NCI-H69 (cell line): ENCODE measurements at regions not wholly inside any gene's neighbourhood (a gene's known extent, or its start where the extent isn't known, plus 50 kb on each side); places are given as distances from the start of the nearest gene placed in this dataset.

Source experiments
- DNase-seq: peaks from one replicate; lab custom pipeline; 2025; lab: John Stamatoyannopoulos, UW

DNA sequence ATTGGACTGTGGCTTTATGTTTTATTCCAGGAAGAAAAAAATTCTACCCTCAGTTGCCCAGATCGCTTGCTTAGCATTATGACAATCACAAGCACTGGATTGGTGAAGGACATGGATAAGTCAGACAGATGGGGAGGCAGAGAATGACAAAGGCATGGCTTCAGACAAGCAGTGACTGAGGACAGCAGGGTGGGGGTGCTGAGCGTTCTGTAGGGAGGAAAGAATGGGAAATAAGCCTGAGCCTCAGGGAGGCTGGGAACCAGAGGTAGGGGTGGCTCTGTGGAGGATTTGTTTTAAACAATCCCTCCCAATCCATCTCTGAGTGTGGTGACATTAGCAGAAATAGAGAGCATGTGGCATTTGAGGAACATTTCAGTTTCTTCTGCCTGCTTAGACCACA is 896.9 kb downstream of the CCSER2 start:
- peak; percentile 13 for DNase-seq

DNA sequence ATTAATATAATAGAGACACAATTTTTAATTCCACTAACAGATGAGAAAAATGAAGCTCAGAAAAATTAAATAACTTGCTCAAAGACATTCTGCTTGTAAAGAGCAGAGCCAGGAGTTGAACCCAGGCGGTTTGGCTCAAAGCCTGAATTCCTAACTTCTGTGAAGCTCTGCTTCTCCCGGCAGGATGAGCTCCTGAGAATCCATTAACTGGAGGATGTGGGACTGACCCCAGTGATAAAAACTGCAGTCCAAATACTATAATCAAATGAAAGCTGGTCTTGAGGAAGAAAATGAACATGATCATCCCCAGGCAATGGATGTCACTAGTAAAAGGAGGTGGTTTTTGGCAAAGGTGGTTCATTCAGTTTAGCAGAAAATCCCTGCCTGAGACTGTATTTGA is 898.2 kb downstream of the CCSER2 start:
- DNase-seq: peak; percentile 15

DNA sequence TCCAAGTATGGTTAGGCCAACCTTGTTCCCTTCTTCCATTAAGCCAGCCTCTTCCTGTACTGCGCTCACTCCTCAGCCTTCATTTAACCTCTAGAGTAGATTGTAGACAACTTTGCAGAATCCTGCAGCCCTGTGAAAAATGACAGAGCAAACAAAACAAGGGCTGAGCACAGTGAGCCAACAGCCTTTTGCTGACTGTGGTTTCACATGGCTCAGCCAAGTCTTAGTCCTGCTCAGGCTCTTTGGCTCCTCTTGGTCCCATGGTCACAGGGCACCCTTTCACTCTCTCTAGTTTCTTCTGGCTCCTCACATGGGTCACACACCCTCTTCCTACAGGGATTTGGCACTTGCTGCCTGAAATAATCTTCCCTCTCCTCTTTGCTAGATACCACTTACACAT is 900.3 kb downstream of the CCSER2 start:
- no peak for DNase-seq

DNA sequence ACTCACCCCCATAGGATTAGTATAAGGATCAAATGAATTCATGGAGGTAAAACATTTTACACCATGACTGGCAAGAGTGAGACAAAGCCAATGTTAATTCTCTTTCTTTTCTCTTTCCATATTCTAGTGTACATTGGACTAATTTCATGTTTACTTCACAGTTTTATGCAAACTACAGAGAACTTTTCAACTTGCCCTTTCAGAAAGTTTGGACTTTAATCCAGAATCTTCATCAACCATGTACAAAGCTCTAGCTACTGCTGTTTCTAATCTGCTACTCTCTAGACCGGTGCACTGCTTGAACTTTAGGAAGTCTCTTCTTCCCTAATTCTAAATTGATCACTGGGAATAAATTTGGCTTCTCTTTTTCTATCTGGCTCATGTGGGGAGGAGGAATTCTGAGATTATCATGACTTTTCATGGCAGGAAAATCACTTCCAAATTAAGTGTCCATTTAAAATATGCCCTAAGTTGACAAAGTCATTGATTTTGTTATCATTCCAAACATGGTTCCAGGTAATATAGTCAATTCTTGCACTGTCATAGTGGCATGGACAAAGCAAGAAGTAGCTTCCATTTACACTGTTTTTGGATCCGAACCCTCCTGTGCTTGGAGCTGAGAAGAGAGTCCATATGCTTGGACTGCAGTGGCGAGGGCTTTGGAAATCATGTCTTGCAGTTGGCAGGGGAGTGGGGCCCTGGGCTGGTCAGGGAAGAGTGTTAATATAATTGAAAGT is 903.3 kb downstream of the CCSER2 start:
- DNase-seq: no peak

DNA sequence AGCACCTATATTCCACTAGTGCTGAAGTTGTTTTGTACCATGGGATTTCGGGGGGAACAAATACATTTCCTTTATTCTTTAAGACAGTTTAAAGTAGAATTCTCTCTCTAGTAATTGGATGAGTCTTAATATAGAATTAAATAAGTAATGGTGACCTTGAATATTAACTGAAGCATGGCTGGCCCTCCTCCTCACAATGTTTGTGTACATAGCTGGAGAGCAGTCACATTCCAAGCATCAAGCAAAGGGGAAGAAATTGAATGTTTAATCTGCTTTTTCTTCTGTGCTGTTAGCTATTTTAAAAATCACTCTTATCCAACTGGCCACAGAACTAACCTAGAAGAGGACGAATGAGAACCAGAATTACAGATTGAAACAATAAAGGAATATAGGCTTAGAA is 906.9 kb downstream of the CCSER2 start:
- DNase-seq: peak; percentile 44

DNA sequence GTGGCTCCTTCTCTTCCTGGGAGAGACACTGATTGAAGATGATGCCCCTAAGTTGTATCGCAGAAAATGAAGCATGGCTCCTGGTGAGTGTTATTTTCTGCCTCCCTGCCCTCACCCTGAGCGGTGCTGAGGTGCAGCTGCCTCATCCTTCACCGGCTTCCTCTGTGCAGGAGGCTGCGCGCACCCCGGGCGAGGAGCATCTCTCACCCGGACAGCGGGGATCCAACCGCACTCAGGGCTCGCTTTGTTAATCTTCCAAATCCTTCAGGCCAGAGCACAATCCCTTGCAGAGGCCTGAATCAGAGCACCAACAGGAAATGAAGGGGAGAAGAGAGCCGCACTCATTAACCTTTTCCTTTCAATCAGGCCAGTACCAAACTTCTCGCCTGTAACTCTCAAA is 910.3 kb downstream of the CCSER2 start:
- DNase-seq: no peak

DNA sequence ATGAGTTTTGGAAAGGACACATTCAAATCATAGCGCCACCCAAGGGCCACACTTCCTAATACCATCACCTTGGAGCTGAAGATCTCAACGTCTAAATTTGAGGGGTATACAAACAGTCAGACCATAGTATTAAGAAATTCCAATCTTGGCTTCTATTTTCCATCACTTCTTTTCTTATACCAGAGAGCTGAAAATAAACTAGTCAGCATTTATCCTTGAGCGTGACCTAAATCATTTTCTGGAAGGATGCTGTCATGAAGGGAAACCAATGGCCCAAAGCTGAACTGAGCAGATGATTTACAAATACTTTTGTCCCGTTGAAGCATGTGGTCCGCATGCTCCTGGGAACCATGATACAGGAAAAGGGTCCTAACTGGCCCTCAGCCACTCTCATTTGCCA is 921.9 kb downstream of the CCSER2 start:
- no peak for DNase-seq

DNA sequence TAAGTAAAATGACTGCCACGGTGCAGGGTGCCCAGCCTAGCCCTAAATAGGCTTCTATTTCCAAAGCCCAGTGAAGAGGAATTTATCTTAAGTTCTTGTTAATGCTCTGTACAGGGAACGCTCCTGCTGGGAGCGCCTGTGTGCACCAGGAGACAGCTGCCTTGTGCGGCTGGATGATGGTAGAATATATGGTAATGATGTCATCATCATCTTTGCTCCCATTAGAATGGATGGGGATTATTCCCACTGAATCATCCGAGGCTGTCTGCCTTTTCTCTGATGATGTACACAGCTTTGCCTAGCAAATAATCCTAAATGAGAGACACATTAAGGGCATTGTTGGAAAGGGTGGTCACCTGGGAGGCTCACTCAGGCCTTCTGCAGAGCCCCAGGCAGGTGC is 928.1 kb downstream of the CCSER2 start:
- no peak for DNase-seq

DNA sequence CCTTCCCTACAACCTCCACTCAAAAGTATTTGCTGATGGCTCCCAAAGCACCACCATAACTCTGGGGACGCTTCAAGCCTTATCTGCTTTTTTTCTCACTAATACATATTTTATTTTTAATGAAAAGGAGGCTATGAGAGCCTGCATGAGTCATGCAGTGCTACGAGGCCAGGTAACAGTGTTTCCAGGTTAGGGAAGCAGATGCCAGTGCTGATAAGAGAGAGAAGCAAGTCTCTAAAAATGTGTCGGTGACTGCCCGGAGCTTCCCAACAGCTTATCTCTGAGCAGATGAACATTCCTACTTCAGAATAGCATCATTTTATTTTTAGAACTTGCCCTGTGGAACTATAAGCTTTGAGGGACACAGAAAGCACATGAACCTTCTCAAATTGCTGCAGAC is 931.5 kb downstream of the CCSER2 start:
- DNase-seq: no peak

DNA sequence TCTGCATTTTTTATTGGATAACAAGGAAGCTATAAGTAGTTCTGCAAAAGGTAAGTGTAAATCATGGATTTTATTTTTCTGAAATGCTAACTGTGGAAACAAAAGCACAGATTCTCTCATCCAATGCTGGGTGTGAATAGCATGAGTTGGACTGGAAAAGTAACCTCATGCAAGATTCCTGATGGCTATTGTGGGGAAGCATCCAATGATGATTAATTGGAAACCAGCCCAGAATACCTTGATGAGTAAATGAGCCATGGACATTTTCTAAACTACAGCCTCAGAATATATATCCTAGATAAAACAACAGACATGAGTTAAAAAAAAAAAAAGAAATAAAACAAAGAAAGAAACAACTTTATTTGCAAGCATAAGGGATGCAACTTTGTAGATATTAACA is 934.6 kb downstream of the CCSER2 start:
- no peak for DNase-seq

DNA sequence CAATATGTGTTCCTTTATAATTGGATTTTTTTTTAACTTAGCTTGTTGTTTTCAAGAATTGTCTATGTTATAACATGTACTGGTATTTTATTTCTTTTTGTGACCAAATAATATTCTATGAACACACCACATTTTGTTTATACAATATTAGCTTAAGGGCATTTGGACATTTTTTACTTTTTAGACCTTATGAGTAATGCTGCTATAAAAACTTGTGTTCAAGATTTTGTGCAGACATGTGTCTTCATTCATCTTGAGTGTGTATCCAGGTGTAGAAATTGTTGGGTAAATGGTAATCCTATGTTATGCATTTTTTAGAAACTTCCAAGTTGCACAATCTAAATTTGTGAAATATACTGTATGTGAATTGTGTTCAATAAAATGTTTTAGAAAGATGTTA is 936.7 kb downstream of the CCSER2 start:
- DNase-seq: no peak

DNA sequence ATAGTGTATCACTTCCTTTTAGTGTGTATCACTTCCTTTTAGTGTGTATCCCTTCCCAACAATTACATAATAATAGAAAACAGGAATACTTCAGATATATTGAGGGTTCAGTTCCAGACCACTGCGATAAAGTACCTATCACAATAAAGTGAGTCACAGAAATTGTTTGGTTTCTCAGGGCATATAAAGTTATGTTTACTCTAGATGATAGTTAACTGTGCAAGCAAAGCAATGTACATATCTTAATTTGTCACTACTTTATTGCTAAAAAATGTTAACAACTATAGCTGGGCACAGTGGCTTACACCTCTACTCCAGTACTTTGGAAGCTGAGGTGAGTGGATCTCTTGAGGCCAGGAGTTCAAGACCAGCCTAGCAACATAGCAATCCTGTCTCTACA is 938.4 kb downstream of the CCSER2 start:
- DNase-seq: no peak

DNA sequence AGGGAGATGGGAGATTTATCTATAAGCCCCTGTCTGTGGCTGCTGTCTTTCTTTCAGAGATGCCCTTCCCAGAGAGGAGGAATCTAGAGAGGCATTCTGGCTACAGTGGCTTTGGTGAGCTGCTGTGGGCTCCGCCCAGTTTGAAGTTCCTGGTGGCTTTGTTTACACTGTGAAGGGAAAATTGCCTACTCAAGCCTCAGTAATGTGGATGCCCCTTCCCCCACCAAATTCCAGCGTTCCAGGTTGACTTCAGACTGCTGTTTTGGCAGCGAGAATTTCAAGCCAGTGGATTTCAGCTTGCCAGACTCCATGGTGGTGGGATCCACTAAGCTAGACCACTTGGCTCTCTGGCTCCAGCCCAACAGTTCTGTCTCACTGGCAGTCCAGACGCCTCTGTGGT is 951.6 kb downstream of the CCSER2 start:
- peak; percentile 78 for DNase-seq

DNA sequence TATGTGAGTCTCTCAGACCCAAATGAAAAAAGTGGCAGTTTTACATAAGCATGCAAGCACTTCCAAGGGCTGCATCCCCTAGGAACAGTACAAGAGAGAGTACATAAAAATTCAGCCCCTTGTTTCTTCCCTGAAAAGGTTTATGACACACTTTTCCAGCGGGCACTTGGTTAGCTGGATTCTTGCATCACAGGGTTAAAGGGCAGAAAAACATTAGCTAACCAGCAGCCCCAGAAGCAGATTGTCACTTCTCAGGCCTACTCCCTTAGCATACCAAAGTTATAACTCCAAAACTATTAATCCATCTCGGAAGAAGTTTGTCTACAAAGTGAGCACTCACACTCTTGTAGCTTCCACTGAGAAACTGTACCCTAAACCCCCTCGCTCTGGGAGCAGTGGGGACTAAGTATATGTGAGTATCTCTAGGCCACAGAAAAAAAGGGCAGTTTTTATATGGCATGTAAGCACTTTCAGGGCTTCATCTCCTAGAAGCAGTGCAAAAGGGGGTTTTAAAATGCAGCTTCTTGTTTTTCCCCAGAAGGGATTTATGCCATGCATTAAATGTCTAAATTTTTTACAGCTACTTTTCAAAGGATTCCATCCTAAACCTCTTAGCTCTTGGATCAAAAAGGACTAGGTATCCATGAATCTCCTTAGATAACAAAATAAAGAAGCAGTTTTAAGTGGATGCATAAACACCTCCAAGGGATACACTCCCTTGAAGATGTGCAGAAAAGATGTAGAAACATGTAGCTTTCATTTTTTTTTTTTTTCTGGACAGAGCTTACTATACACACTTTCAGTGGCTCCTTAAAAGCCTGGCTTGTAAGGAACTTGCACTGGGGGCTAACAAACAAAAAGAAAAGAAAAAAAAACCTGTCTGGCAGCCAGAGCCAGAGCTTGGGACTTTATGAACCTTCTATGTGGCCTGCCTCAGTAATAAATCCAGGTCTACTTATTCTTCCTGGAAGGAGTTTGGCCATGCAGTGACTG is 956.7 kb downstream of the CCSER2 start:
- no peak for DNase-seq

DNA sequence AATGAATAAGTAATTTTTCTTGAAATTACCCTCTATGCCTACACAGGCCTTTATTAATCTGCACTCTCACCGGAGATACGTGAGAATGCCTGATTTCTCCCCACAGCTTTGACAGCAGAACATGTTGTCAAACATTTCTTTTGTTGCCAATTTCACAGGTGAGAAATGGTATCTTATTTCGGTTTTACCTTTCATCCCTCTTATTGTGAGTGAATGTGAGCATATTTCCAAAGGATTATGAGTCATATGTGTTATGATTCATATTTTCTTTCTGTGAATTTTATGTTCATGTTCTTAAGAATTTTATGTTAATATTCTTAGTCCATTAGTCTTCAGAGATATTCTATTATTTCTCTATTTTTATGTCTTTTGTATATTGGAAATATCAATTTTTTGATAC is 965.1 kb downstream of the CCSER2 start:
- no peak for DNase-seq

DNA sequence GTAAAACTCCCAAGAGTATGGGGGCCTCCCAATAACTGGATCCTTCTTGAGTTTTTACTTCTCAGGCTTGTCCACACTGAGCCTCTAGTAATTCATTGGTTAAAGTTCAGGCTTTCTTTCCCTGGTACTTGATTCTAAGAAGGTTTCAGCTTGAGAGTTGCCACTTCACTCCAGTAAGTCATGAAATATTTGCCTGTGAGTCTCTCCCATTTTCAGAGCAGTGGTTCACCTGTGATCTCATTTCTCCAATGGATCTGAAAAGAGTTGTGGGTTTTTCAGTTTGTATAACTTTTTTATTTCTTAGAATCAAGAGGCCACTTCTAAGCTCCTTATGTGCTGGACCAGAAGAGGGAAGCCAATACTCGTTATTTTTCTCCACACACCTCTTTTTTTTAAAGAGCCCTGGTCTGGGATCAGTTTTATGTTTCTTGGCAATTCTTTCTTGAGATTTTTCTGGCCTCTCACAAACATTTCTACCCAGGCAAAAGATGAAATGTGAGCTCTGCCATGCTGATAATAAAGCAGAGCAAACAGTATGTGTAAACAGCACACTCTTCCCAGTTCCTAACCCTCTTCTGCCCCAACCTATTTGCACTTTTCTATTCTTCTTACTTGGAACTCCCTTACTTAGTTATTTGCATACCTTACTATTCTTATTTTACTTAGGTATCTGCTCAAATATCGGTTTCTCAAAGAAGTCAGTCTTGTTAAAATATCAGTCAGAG is 983.4 kb downstream of the CCSER2 start:
- no peak for DNase-seq

DNA sequence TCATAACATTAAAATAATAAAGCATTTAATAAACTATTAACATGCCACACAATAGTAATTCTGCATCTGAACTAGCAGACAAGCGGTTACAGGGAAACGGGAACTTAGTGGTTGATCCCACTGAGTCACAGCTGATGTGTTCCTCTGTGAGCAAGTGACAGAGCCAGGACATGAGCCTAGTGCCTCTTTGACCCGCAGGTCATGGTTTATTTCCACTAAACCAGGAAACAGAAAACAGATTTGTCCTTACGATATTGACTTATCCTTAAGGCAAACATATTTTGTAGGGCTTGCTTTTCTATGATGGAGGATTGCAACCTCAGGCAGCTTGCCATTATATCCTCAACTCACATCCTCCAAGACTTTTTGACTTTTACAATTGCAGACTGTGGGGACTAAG is 987.3 kb downstream of the CCSER2 start:
- DNase-seq: no peak

DNA sequence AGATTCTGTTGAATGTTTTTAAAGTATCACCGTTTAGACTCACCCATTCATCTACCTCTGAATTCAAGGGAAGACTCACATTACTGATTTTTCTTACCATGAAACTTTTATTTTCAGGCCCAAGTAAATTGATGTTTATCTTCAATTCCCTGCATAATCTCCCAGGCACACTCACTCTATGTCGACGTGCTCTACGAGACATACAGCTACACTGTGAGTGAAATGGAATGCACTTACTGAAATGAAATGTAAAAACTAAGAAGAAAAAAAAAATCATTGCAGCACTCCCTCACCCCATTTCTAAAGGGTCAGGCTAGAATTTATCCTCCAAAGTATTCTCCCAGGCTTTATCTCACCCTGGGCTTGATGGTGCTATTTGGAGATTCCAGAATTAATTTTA is 987.9 kb downstream of the CCSER2 start:
- DNase-seq: no peak

DNA sequence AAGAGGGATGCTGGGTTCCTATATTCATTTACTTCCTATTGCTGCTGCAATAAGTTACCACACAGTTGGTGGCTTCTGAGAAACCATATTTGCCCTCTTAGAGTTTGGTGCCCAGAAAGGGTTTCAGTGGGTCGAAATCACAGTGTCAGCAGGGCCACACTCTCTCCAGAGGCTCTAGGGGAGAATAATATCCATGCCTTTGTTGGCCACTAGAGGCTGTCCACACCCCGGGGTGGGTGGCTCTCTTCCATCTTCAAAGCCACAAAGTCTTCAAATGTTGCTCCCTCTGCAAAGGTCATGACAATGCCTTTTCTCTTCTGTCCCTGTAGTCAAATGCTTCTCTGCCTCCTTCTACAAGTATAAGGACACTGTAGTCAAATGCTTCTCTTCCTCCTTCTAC is 989.4 kb downstream of the CCSER2 start:
- DNase-seq: peak; percentile 10

DNA sequence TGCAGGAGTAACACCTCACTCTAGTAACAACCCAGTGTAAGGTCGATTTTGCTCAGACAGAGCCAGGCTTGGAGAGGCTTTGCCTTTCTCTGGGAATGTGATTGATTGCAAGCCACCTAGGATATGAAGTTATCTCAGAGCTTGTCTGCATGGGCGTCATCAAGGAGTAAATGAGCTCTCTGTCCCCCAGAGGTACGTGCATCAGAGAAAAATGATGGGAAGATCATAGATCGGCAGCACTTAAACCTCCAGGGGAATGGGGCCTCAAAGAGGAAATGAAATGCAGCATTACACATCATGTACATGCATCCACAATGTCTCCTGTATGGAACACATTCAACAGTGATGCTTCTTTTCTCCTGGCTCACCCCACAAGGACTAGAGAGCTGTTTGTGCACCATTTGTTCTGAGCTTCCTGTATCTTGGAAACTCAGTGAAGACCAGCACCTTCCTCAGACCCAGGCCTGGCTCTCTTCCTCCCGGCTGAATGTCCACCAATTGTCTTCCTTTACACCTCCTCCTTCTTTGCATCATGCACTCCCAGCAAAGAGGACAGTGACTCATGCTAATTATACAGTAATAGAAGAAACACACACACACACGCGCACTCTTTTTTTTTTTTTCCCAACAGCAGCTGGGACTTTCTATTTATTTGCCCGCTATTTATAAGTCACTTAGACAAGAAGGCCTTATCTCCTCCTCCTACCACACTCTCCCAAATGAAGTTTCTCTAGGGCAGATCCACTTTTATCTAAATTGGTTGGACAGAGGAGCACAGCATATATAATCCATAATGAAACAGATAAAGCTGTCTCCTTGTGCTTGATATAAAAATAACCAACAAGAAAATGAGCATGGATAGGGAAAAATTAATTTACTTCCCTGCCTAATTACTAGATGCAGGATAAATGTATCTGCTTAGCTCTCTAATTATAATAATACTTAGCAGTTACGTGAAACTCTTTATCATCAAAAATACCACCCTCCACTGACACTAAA is 990.7 kb downstream of the CCSER2 start:
- DNase-seq: peak; percentile 88

DNA sequence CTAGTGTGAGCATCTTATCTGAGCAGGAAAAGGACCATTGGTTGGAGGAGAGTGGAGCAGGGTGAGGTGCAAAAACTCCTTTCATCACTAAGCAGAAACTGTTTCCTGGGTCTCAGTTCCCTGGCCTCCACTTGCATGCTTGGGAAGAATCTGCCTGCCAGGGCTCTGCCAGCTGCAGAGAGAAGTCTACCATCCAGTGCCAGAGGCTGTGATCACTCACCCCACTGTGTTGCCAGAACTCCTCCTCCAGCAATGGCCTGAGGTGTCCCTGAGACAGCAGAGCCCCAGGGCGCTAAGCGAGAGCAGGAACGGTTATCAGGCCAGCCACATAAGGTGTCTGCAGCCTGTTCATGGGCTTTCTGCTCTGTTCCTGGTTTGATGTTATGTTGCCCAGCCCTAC is 991.4 kb downstream of the CCSER2 start:
- peak; percentile 76 for DNase-seq
